ENCODE measurements at regions not wholly inside any gene's neighbourhood (a gene's known extent, or its start where the extent isn't known, plus 50 kb on each side); places are given as distances from the start of the nearest gene placed in this dataset.

DNA sequence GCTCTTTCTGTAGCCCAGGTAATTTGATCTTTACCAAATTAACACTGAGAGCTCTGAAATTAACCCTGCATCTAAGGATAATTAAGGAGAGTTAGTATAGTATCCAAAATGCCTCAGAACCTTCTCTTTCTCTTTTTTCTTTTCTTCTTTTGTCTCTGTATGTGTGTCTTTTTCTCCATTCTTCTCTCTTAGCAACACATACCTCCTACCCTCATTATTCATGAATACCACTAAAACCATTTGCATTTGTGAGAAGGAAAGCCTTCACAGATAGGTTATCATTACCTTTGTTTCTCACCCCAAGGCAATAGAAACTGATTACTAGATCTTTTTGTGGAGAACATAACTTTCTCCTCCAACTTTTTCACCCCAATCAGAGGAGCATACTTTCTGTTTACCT, 376.5 kb upstream of the NXPH2 start:
- TF ChIP-seq, protein P1, sequence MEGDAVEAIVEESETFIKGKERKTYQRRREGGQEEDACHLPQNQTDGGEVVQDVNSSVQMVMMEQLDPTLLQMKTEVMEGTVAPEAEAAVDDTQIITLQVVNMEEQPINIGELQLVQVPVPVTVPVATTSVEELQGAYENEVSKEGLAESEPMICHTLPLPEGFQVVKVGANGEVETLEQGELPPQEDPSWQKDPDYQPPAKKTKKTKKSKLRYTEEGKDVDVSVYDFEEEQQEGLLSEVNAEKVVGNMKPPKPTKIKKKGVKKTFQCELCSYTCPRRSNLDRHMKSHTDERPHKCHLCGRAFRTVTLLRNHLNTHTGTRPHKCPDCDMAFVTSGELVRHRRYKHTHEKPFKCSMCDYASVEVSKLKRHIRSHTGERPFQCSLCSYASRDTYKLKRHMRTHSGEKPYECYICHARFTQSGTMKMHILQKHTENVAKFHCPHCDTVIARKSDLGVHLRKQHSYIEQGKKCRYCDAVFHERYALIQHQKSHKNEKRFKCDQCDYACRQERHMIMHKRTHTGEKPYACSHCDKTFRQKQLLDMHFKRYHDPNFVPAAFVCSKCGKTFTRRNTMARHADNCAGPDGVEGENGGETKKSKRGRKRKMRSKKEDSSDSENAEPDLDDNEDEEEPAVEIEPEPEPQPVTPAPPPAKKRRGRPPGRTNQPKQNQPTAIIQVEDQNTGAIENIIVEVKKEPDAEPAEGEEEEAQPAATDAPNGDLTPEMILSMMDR (IDR thresholded peaks at IDR 0.05; ENCODE audit: low read depth, low read length): no peak
- no peak for TF ChIP-seq EZH2phosphoT487 (IDR thresholded peaks at IDR 0.05; ENCODE audit: low read depth)

Measured in OCI-LY3 (cell line).